Fibroblast of skin of scalp (primary cell): ENCODE measurements at regions not wholly inside any gene's neighbourhood (a gene's known extent, or its start where the extent isn't known, plus 50 kb on each side); places are given as distances from the start of the nearest gene placed in this dataset.
"Not testable (repeated sequence)": the region's sequence is repeated elsewhere in the genome, so short reads cannot be mapped to it uniquely, and the experiment has no call there.

Experiments used
- DNase-seq: peaks from one replicate; pipeline ENCODE4 v3.0.0-alpha.2; 2013

DNA sequence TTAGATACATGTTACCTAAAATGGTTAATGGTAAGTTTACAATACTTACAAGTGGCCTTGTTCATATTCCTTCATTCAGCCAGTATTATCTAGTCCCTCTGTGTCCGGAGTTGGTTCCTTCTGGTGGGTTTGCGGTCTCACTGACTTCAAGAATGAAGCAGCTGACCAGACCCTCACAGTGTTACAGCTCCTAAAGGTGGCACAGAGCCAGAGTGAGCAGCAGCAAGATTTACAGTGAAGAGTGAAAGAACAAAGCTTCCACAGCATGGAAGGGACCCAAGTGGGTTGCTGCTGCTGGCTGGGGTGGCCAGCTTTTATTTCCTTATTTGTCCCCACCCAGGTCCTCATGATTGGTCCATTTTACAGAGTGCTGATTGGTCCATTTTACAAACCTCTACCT lies 916.8 kb downstream of the MCTP2 start:
- DNase-seq: no peak

DNA sequence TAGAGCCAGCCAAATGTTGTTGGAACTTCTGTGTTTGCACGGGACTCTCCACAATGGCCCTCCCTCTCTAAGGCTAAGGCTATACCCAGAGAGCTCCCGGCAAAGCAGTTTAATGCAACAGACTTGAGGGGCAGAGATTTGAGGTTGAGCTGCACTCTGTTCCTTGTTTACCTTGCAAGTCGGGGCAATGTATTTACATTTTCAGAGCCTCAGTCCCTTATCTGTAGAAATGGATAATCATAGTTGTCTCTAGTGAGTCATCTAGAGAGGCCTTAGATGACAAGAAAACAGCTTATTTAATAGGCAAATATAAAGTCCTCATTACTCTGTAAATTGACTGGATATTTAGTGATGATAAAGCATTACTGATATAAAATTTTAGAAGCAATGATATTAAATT lies 917.7 kb downstream of the MCTP2 start:
- no peak for DNase-seq

DNA sequence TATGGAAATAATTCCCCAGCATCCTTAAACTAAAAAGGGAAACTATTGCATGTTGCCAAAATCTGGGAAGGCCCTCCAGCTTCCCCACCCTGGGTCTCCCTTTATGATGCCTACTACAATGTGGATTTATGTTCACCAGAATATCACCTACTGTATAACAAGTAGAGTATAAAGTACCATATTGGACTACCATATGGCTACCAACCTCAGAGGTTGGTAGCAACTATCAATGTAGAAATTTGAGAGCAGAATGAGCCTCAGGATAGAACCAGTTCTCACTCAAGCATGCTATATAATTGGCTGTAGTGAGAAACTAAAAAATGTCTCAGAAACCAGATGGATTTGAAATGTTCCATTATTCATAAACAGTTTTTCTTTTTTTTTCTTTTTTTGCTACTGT lies 918.4 kb downstream of the MCTP2 start:
- no peak for DNase-seq

DNA sequence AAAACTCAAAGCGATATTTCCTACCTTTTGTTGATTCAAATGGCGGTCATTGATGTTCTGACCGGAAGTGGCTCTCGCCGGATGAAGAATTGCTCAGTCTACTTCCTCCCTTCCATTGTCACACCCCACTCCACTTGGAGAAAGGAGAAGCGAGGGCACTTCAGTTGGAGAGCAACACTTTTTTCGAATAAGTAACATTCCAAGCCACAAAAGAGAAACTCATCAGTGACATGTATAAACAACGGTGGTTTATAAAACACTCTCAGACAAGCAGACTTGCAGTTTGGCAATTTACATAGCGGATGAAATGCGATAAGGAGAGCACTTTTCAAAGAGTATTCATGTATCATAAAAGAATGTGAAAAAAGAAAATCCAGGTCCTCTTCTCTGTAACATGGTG lies 919.1 kb downstream of the MCTP2 start:
- no peak for DNase-seq

DNA sequence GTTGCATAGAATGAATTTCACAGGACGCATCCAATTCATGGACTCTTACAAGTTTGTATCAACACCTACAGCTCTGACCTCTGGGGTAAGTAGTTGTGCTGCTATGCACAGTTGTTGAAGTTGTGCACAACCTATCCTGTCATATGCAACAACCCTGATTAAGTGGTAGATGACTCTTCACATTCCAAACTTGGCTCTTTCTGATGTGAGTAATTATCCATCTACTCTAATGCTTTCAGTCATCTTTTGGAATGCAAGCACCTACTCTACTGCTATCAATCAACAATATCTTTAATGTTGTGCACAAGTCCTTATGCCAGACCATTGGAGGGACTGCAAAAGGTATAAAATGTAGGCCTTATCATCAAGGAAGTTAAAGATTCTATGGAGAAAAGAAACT lies 921.4 kb downstream of the MCTP2 start:
- no peak for DNase-seq

DNA sequence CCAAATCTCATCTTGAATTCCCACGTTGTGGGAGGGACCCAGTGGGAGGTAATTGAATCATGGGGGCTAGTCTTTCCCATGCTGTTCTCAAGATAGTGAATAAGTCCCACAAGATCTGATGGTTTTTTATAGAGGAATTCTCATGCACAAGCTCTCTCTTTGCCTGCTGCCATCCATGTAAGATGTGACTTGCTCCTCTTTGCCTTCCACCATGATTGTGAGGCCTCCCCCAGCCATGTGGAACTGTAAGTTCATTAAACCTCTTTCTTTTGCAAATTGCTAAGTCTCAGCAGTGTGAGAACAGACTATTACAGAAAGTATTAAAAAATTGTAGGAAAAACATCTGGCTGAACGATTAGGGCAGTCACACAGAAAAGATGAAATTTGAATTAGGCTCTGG lies 921.8 kb downstream of the MCTP2 start:
- not testable (repeated sequence) for DNase-seq

DNA sequence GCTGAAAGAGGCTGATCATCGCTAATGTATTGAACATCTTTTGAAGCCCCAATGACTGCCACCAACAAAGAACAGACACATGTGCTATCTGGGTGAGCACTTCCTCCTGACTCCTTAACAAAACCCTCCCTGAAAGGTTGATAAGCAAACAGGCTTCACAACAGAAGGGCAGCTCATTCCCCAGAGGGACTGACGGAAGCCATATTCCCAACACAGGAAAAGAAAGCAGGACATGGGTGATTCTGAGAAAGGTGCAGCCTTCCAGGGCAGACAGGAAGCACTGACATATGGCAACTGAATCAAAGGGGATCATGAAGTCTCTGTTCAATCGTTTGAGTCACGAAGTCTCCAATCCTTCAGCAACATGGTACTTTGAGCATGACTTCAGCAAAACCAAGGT lies 929.0 kb downstream of the MCTP2 start:
- no peak for DNase-seq

DNA sequence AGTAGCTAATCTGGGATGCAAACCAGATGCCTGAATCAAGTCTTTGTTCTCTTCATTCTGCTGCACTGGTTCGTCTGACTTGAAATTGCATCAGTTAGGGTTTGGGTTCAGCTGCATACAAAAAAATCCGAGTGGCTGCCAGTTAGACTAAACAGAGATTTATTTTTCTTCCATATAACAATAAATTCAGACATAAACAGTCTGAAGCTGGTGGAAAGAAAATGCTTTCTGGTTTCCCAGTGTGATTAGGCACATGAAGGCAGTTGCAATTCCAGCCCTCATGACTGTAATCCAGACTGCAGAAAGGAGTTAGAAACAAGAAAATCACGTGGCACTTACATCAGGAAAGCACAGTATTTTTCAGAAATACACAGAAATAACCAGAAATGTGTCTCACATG lies 930.7 kb downstream of the MCTP2 start:
- no peak for DNase-seq

DNA sequence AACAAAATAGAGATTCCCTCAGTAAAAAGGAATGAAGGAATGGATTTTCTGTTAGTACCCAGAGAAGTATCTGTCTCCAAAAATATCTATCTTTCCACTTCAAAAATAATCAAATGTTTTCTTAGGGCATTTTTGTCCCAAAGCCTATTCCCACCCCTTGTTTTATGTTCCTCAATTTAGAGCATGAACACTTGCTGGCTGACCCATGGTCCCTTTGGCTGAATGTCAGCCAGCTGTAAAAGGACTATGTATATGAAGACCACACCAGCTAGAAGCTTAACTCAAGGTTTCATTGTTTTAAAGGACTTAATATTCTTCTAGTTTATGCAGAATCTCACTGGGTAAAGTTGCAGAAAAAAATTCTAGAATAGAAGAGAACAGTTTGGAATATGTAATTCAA lies 931.2 kb downstream of the MCTP2 start:
- no peak for DNase-seq

DNA sequence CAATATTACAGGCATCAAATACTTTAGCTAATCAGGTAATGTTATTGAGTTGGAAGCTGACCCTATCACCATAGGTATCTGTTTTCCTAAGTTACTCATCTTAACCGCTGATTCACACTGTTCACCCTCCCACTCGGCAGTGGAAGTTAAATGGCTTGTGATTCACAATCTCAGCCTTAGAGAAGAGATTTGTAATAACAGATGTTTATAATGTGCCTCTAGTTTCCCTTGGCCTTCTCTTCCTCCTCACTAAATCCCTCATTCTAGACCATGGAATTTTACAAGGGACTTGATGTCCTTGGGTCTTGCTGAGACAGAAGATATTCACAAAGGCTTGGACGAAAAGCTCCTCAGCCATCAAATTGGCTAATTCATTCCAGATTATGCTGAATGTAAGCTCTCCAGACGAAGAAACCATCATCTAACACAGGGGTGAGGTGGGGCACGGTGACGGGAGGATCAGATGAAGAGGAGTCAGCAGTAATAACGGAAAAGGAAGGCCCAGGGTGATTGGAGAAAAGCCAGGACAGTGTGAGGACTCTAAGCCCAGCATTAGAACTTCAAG lies 931.7 kb downstream of the MCTP2 start:
- peak; percentile 27 for DNase-seq

DNA sequence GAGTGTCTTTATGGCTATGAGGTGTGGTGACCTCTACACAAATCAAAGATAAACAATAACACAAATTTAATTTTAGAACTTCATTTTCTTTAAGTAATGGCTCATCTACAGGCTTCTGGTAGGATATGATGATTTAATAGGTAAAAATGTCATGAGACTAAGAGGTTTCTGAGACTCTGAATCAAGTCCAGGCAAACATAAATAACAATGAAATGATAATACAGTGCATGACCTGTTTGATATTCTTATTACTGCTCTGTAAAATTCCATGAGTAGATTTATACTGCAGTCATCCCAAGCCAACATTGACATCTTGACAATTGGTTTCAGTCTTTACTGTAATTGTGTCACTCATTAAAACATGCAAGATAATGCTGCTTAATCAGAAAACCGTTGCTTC lies 936.8 kb downstream of the MCTP2 start:
- no peak for DNase-seq

DNA sequence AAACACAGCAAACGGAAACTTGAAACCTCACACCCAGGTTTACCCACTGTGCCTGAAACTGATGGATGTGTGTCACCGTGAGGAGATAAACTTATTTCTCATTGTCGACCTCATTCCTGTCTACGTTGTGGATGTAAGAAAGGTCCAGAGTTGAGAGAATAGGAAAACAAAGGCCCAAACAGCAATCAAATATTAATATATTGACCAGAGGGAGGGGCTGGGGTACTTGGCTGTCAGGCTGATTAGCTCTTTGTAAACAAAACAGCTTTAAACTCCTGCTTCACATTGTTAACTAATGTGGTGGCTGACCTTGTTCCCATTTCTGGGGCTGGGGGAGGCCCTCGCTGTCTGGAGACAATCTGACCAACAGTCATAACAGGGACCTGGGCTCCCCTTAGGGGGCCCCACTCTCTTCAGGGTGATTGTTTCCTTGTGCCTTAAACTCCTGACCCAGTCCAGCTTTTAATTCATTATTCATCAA lies 937.6 kb downstream of the MCTP2 start:
- DNase-seq: no peak

DNA sequence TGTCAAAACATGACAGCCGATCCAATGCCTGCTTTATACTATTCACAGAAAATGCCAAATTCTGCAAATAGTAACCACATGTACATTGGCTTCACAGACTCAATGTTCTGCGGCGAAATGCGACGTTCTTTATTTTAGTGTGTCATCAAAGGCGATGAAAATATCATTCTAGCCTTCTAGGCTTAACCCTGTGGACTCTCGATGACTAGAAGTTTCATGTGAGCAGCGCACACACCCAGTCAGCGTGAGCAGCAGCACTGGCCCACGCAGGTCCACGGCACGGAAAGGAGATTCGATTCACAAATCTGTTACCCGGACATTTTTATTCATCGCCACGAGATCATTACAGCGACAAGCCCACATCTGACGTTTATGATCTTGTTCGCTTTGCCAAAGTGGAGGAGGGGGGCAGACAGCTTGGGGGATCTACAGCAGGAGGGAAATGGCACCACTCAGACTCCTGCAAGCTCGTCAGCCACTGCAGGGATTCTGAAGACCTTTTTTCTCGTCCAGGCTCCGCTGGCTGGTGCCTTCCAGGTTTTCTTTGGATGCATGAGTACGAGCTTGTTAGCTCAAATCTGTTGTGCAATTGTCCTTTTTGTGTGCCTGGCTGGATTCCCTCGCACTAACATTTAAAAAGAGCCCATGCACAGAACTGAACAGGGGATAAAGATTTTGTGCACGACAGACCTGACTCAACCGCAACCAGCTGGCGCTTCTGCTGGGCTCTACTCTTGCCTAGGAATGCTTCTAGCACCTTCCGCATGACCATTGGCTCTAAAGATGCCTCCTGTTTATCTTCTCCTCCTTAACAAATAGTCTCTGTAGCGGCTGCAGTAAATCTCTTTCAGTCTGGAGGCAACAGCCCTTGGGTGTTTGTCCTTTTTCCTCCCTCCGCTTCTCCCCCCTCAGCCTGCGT lies 938.4 kb downstream of the MCTP2 start:
- DNase-seq: peak; percentile 5

DNA sequence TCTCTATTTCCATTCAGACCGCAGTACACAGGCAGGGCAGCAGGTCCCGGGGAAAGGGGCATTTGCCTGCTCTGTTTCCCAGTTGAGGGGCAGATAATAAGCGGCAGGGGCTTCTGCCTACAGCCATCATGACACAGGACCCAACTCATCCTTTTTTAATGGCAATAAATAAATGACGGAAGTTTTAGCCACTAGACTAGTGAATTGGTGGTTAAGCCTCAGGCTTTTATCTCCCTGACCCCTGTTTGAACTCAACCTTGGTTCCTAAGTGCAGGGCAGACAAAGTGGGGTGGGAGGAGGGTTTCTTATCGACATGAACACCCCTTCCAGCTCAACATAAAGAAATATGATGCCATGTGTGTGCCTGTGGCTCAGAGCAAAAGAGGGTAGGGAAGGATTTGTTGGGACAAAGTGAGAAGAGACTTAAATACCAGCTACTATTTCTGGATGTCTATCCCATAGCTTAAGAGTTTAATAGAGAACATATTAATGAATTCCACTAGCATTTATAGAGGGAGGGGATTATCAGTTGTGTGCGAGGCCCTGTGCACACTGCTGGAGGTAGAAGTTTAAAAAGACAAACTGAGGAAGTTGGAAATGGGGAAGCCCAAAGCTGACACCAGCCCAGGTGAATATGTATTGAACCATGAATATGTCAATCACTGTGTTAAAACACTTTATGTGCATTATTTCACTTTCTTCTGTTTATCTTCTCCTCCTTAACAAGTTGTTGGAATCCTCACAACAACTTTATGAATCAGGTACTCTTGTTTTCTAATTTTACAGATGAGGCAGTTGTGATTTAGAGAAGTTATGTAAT lies 939.4 kb downstream of the MCTP2 start:
- no peak for DNase-seq

DNA sequence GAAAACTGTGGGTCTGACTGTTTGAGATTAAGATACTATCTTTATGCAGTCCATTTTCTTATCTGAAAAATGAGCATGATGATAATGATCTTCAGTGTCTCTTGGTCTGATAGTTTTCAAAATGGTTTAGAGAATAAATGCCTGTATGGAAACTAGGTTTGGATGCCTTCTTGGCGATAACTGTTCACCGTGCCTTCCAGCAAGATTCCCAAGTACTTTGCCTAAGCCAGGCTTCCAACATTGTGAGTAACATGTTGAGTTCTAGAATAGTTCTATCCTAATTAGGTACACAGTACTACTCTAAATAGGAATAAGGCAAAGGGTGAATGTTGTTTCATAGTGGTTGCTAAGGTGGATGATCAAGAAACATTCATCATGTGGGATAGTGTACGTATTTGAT lies 940.2 kb downstream of the MCTP2 start:
- no peak for DNase-seq

DNA sequence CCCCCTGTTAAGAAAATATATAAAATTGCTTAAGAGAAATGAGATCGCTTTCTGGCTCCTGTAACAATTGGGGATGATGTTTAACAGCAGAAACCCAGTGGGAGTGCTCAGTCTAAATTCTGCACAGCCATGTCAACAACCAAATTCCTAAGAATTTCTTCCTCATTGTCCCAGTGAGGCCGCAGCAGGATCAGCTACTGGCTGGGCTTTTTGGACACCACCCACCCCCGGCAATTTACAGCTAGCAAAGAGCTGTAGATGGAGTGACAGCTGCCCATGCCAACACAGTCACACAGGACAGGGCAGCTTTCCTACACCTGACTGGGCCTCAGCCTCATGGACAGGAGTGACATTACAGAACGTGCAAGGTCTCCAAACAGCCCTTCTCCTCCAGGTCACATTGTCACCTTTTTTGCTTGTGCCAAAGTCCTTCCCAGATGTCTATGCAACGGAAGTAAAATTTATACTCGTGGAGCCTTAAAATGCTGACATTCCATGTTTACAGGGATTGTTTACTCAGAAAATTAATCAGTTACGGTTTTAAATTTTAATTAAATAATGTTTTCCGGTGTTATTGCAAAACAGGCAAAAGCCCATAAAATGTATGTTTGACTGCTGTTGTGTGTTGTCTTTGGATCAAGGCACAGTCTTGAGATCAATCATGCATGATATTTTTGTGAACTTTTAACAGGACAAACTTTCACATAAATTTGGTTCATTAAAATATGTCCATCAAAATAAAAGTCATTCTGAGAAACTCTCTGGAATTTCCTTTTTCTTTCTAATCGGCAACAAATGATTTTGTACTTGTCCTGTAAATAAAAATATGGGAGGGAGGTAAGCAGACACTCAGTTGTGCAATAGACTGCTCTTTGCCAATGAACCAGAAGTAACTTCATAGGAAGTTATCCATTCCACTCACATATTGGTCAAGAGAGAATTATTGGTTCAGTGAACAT lies 943.2 kb downstream of the MCTP2 start:
- peak; percentile 14 for DNase-seq

DNA sequence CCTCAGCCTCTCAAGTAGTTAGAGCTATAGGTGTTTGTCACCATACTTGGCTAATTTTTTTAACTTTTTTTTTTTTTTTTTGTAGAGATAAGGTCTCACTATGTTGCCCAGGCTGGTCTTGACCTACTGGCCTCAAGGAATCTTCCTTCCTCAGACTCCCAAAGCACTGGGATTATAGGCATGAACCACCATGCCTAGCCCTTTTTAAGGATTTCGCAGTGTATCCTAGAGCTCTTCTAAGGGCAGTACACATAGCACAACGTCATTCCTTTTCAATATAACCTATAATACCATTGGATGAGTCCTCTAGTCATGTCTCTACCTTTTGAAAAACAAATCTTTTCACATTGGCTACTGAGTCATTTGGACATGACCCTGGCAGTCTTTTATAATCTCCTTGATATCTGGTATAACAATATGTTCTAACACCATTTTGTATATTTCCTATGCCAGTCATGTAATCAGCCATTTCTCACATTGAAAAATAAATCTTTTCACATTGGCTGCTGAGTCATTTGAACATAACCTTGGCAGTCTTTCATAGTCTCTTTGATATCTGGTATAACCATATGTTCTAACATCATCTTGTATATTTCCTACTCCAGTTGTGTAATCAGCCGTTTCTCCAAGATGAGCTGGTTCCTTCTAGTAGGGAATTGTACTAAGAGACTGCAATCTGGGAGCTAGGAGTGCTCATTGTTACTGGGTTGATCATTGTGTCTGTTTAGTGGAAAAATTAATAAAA lies 944.7 kb downstream of the MCTP2 start:
- peak; percentile 1 for DNase-seq

DNA sequence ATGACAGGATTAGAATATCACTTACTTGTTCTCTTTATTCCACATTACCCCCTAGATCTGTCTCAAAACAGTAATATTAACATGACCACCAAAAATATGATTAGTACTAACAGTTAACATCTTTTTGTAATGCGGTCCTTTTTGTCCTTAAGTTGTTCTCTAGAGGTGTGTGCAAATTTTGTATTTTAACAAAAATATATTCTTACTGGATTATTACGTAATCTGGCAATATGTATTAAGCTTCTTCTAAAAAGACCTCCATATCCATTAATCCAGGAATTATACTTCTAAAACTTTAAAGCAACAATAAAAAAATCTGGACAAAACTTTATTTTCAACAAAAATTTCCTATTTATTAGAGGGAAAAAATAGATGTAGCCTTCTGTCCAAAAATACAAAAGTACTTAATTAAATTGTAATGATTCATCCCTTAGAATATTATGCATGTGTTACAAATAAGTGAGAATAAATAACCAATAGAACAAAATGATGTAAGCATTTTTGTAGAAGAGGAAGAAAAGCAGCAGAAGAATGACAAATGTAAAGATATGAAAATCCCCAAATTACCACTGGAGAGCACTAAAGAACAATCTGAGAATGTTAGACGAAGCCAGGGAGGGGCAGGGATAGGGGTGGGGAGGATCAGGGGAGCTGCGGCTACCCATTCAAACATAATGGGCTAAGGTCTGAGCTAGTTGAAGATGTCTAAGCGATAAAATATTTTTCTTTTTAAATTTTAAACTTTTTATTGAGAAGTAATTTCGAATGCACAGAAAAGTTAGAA lies 945.6 kb downstream of the MCTP2 start:
- DNase-seq: no peak

DNA sequence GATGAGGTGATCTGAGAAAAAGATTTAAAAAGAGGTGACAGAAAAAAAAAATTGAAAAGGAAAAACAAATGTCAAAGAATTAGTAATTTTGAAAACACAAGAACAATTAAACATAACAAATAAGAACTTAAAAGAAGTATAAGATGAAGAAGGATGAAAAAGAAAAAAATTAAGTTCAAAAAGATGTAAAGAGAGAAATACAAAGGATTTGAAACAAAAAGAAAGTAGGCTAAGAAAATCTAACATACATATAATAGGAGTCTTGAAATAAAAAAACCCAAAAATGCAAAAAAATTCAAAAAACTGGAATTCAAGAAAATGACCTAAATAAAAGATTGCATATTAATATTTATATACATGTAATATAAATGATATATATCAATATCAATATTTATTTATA lies 949.2 kb downstream of the MCTP2 start:
- no peak for DNase-seq

DNA sequence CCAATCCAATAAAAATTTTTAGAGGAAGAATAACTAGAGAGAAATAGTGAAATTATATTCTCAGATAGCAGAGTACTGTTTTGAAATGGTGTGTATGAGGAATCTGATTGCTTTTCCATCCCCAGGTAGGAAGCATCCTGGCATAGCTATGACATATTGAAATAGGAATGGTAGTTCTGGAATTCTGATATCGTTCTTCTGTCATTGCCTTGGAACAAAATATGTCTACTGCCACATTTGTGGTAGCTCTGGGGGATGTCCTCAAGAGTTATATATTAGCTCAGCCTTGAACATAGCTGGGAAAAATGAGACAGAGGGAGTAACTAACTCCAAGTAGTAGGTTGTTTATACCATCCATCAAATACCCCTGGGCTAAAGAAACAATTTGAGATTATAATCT lies 950.7 kb downstream of the MCTP2 start:
- DNase-seq: no peak

DNA sequence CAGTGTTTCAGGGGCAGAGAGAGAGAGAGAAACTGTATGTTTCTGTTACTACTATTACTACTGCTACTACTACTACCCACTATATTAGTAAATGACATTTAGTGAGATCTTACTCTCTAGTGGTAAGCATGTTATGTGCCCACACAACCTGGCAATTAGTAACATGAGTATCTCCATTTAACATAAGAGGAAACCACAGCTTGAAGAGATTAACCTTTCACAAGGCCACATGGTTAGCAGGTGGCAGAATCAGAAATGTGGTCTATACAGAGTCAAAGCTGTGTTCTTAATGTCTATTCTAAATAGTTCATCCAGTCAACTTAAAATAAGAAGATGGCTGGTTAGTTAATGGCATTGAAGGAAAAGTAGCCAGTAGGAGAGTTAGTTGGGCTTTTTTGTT lies 961.6 kb downstream of the MCTP2 start:
- no peak for DNase-seq
